HepG2 (cell line): ENCODE measurements at regions not wholly inside any gene's neighbourhood (a gene's known extent, or its start where the extent isn't known, plus 50 kb on each side); places are given as distances from the start of the nearest gene placed in this dataset.

ENCODE experiments used
- ATAC-seq: fragments of 200-7000 bp; cut with Tn5 transposase; 3 replicates; pipeline ENCODE4 v1.9.1; 2020; ENCODE audit warnings: mild to moderate bottlenecking, moderate library complexity
- BruUV-seq: library from RNA; stranded (reverse); fragments of 400-500 nt; replicated peaks from 2 replicates; lab custom pipeline; 2021; lab: Mats Ljungman, UMichigan
- CTCF ChIA-PET: fragments of 300-600 bp; formaldehyde crosslinking; extraction: SDS; loops from one replicate; lab custom pipeline; 2021; ENCODE audit warnings: low total read pairs, inconsistent platforms, low intra/inter-chr PET ratio; lab: Yijun Ruan, JAX
- POLR2A ChIA-PET: fragments of 350-600 bp; sonication (Branson Sonifier 250); formaldehyde crosslinking; loops from one replicate; lab custom pipeline; 2020; ENCODE audit warnings: antibody characterized with exemption, inconsistent platforms; lab: Yijun Ruan, JAX
- DNase-seq: peaks from one replicate; pipeline ENCODE4 v3.0.0-alpha.2; 2015; ENCODE audit warnings: low spot score
- FAIRE-seq: peaks from 3 replicates; lab custom pipeline; 2011; peaks lifted over from hg19 to GRCh38; lab: Jason Lieb, UNC
- H2AFZ ChIP-seq: one replicate; pipeline ENCODE4 v1.6.1; 2011; ENCODE audit warnings: low read length, inconsistent platforms
- H3K27ac ChIP-seq: fragments of 300-600 bp; 3 replicates; pipeline ENCODE4 v1.8.0; 2011; ENCODE audit warnings: mixed run types, mild to moderate bottlenecking, mixed read lengths, low read length, inconsistent platforms; ENCODE audit not compliant: insufficient read depth; ENCODE audit errors: extremely low read length
- H3K27me3 ChIP-seq, 2 experiments: fragments of 200-600 bp in 1 of 2; 2 replicates in 1 of 2; 3 replicates in 1 of 2; pipeline versions ENCODE4 v1.6.0 to v1.8.0; 2011; ENCODE audit warnings: low read length in 2 of 2, mild to moderate bottlenecking in 2 of 2, moderate library complexity in 2 of 2, inconsistent platforms in 1 of 2; ENCODE audit not compliant: insufficient read depth in 2 of 2, control insufficient read depth in 1 of 2
- H3K36me3 ChIP-seq, 2 experiments: fragments of 200-600 bp in 1 of 2; replicated peaks in 1 of 2; 2 replicates in 1 of 2; 3 replicates in 1 of 2; pipeline versions ENCODE4 v1.5.1 to v1.8.0; 2011; ENCODE audit warnings: low read length in 2 of 2, inconsistent platforms in 1 of 2; ENCODE audit not compliant: insufficient read depth in 2 of 2, control insufficient read depth in 1 of 2
- H3K4me1 ChIP-seq: 2 replicates; pipeline ENCODE4 v1.5.1; 2012; ENCODE audit warnings: low read length, inconsistent platforms; ENCODE audit not compliant: insufficient read depth
- H3K4me2 ChIP-seq: 2 replicates; pipeline ENCODE4 v1.6.0; 2011; ENCODE audit warnings: low read depth, low read length, inconsistent platforms
- H3K4me3 ChIP-seq, 3 experiments: fragments of 200-600 bp in 1 of 3; sonication (generic), shearing (Covaris generic) in 1 of 3; replicated peaks in 1 of 3; 2 replicates each; pipeline ENCODE4 v1.5.1; 2011 to 2016; ENCODE audit warnings: low read length in 3 of 3, inconsistent platforms in 2 of 3, low read depth in 2 of 3, mild to moderate bottlenecking in 2 of 3, control low read depth in 1 of 3, mixed read lengths in 1 of 3; ENCODE audit not compliant: insufficient read depth in 1 of 3
- H3K79me2 ChIP-seq: one replicate; pipeline ENCODE4 v1.6.1; 2011; ENCODE audit warnings: low read length, inconsistent platforms; ENCODE audit not compliant: insufficient read depth
- H3K9ac ChIP-seq: 2 replicates; pipeline ENCODE4 v1.6.0; 2011; ENCODE audit warnings: mild to moderate bottlenecking, low read depth, low read length, inconsistent platforms; ENCODE audit not compliant: insufficient read depth
- H3K9me3 ChIP-seq: 2 replicates; pipeline ENCODE4 v1.5.1; 2012; ENCODE audit warnings: mild to moderate bottlenecking, low read length
- H4K20me1 ChIP-seq: 2 replicates; pipeline ENCODE4 v1.6.0; 2011; ENCODE audit warnings: inconsistent platforms, mild to moderate bottlenecking, low read length, moderate library complexity; ENCODE audit not compliant: insufficient read depth
- ATF1 ChIP-seq: IDR thresholded peaks from 2 replicates; pipeline ENCODE4 v1.6.1; 2016; ENCODE audit warnings: mild to moderate bottlenecking, control low read depth
- EHMT2 ChIP-seq: fragments of 200-600 bp; sonication (generic); IDR thresholded peaks from 2 replicates; pipeline ENCODE4 v1.7.0; 2017; ENCODE audit warnings: antibody characterized with exemption, low read depth, low read length, borderline replicate concordance
- GFI1 ChIP-seq: sonication (generic); formaldehyde crosslinking; IDR thresholded peaks from 2 replicates; pipeline ENCODE4 v1.5.0; 2020; ENCODE audit warnings: missing genetic modification reagents, mild to moderate bottlenecking, borderline replicate concordance
- SCMH1 ChIP-seq: sonication (generic); formaldehyde crosslinking; IDR thresholded peaks from 2 replicates; pipeline ENCODE4 v1.9.0; 2021; ENCODE audit warnings: missing genetic modification reagents, mild to moderate bottlenecking, borderline replicate concordance
- SUZ12 ChIP-seq: fragments of 150-350 bp; IDR thresholded peaks from 2 replicates; pipeline ENCODE4 v1.6.1; 2014; ENCODE audit warnings: low read depth, low read length
- ZBTB42 ChIP-seq: sonication (generic); formaldehyde crosslinking; IDR thresholded peaks from 2 replicates; pipeline ENCODE4 v1.5.0; 2020; ENCODE audit warnings: mild to moderate bottlenecking, missing genetic modification reagents
- ZFP36 ChIP-seq: fragments of 150-350 bp; IDR thresholded peaks from 2 replicates; pipeline ENCODE4 v1.6.1; 2018; ENCODE audit warnings: borderline replicate concordance, low read length, low read depth; ENCODE audit not compliant: partially characterized antibody
- ZKSCAN8 ChIP-seq: IDR thresholded peaks from 2 replicates; pipeline ENCODE4 v1.6.1; 2016; ENCODE audit warnings: borderline replicate concordance, missing genetic modification reagents, missing compliant biosample characterization
- ZNF776 ChIP-seq: sonication (generic); formaldehyde crosslinking; IDR thresholded peaks from 2 replicates; pipeline ENCODE4 v1.4.0; 2020; ENCODE audit warnings: mild to moderate bottlenecking, missing genetic modification reagents
- WGBS: methylation state at CpG from one replicate; pipeline ENCODE4 v1.1.6; 2017; ENCODE audit warnings: low lambda C conversion rate; 5-methylcytosine and 5-hydroxymethylcytosine counted together
- in situ Hi-C: cut with HindIII; loops from 2 replicates; pipeline ENCODE4 v1.10.0; 2017; ENCODE audit warnings: low pct_unique_long_range_greater_than_20kb; ENCODE audit not compliant: extremely low pct_ligation_motif_present
- intact Hi-C: fragments of 100-400 bp; cut with micrococcal nuclease; formaldehyde crosslinking; loops from one replicate; pipeline ENCODE4 v1.10.0; 2022; ENCODE audit not compliant: unreplicated experiment
- TF ChIP-seq, protein P1 (sequence below): sonication (generic); formaldehyde crosslinking; IDR thresholded peaks from 2 replicates; pipeline ENCODE4 v1.4.0; 2020; ENCODE audit warnings: missing genetic modification reagents
- TF ChIP-seq, protein P2 (sequence below): sonication (generic); formaldehyde crosslinking; conservative IDR thresholded peaks from 2 replicates; pipeline ENCODE4 v1.8.0; 2022; ENCODE audit warnings: missing genetic modification reagents
- TF ChIP-seq, protein P3 (sequence below): sonication (generic); formaldehyde crosslinking; IDR thresholded peaks from 2 replicates; pipeline ENCODE4 v1.5.0; 2020; ENCODE audit warnings: missing genetic modification reagents

DNA sequence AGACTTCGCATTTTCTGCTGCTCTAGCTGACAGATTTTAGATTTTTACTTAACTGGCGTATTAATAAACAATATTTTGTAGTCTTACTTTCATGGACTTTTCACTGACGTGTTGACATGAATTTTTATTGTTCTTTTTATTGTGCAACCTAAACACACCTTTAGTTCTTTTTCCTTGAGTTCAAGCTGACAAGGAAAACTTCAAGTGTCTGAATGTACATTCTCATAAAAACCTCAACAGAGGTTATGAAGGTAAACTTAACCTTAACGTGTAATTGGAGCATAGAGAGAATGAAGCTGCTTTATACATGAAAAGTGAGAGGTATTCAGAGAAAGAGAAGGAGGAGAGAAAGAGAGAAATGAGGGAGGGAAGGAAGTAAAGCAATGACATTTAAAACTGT lies 364.3 kb upstream of the CT83 start:
- WGBS = 2% methylated on average over 4 of the region's 4 CpGs
- in situ Hi-C loops = no loop called here
- no peaks in the 10 kb centered on the region for H3K9me3 ChIP-seq
- no peaks in the 10 kb centered on the region for H3K79me2 ChIP-seq
- no peak for ATAC-seq
- no peaks in the 10 kb centered on the region for H3K4me1 ChIP-seq
- intact Hi-C loops = no loop called here
- H3K36me3 ChIP-seq = no peaks in the 10 kb centered on the region
- H3K27me3 ChIP-seq = no peaks in the 10 kb centered on the region
- no peak overlapping the region for H3K27ac ChIP-seq
- H4K20me1 ChIP-seq = no peaks in the 10 kb centered on the region
- H3K4me2 ChIP-seq = no peak overlapping the region
- no peak overlapping the region for H3K4me3 ChIP-seq
- no peak overlapping the region for H3K9ac ChIP-seq
- DNase-seq = no peak
- BruUV-seq = no TSS peak
- TF ChIP-seq ZKSCAN8 (CRISPR knock-in tag) = no peak
- TF ChIP-seq, protein P1, sequence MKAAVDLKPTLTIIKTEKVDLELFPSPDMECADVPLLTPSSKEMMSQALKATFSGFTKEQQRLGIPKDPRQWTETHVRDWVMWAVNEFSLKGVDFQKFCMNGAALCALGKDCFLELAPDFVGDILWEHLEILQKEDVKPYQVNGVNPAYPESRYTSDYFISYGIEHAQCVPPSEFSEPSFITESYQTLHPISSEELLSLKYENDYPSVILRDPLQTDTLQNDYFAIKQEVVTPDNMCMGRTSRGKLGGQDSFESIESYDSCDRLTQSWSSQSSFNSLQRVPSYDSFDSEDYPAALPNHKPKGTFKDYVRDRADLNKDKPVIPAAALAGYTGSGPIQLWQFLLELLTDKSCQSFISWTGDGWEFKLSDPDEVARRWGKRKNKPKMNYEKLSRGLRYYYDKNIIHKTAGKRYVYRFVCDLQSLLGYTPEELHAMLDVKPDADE (CRISPR knock-in tag) = no peak
- TF ChIP-seq, protein P2, sequence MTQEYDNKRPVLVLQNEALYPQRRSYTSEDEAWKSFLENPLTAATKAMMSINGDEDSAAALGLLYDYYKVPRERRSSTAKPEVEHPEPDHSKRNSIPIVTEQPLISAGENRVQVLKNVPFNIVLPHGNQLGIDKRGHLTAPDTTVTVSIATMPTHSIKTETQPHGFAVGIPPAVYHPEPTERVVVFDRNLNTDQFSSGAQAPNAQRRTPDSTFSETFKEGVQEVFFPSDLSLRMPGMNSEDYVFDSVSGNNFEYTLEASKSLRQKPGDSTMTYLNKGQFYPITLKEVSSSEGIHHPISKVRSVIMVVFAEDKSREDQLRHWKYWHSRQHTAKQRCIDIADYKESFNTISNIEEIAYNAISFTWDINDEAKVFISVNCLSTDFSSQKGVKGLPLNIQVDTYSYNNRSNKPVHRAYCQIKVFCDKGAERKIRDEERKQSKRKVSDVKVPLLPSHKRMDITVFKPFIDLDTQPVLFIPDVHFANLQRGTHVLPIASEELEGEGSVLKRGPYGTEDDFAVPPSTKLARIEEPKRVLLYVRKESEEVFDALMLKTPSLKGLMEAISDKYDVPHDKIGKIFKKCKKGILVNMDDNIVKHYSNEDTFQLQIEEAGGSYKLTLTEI (CRISPR knock-in tag) = no peak
- no peak for TF ChIP-seq ZBTB42 (CRISPR knock-in tag)
- TF ChIP-seq ZFP36 = no peak
- ChIA-PET CTCF (no interaction called here), POLR2A (no interaction called here)
- H2AFZ ChIP-seq = no peak overlapping the region
- no peak for FAIRE-seq

DNA sequence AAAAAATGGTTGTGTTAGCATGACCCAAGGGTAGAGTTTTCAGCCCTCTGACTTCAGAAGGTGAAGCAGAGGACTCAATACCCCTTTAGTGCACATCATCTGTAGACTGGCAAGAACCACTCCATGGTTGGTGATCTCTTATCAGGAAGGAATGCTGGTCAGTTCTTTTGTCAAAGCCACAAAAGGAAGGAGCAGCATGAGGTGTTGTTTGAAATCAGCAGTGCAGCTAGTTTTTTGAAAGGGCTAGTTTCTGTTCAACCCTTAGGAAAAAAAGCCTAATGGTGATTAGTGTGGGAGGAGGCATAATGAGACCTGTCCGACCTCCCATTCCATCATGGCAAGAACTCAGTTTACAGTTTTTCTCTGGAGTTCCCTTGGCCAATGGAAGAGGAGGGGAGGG lies 362.0 kb upstream of the CT83 start:
- no TSS peak for BruUV-seq
- no peak overlapping the region for H3K4me2 ChIP-seq

More for the DNA sequence above, 362.0 kb upstream of the CT83 start:
- no peak overlapping the region for H3K27ac ChIP-seq
- H3K79me2 ChIP-seq = no peaks in the 10 kb centered on the region
- POLR2A ChIA-PET = no interaction called here
- WGBS = 0% methylated on average over 1 of the region's 1 CpG
- no peaks in the 10 kb centered on the region for H3K9me3 ChIP-seq
- in situ Hi-C loops = no loop called here
- no peak for ATAC-seq
- intact Hi-C loops = no loop called here
- FAIRE-seq = no peak
- H3K27me3 ChIP-seq = no peaks in the 10 kb centered on the region
- no peaks in the 10 kb centered on the region for H3K4me1 ChIP-seq
- DNase-seq = no peak
- H4K20me1 ChIP-seq = no peaks in the 10 kb centered on the region
- H3K9ac ChIP-seq = no peak overlapping the region
- H2AFZ ChIP-seq = no peak overlapping the region
- CTCF ChIA-PET = no interaction called here
- H3K36me3 ChIP-seq = no peaks in the 10 kb centered on the region
- TF ChIP-seq ATF1 (CRISPR knock-in tag) = no peak
- no peak for TF ChIP-seq SCMH1 (CRISPR knock-in tag)
- TF ChIP-seq SUZ12 = no peak
- TF ChIP-seq EHMT2 = no peak
- TF ChIP-seq GFI1 (CRISPR knock-in tag) = no peak
- TF ChIP-seq ZNF776 (CRISPR knock-in tag) = no peak
- TF ChIP-seq, protein P3, sequence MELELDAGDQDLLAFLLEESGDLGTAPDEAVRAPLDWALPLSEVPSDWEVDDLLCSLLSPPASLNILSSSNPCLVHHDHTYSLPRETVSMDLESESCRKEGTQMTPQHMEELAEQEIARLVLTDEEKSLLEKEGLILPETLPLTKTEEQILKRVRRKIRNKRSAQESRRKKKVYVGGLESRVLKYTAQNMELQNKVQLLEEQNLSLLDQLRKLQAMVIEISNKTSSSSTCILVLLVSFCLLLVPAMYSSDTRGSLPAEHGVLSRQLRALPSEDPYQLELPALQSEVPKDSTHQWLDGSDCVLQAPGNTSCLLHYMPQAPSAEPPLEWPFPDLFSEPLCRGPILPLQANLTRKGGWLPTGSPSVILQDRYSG = no peak
- no peak overlapping the region for H3K4me3 ChIP-seq
